C4-2B (cell line): ENCODE measurements at regions not wholly inside any gene's neighbourhood (a gene's known extent, or its start where the extent isn't known, plus 50 kb on each side); places are given as distances from the start of the nearest gene placed in this dataset.

Experiments used
- H3K27ac ChIP-seq: fragments of 450-650 bp; 2 replicates; pipeline ENCODE4 v1.5.1; 2017
- ZFX ChIP-seq: fragments of 450-650 bp; IDR thresholded peaks from 2 replicates; pipeline ENCODE4 v1.6.1; 2017
- TF ChIP-seq, protein P1 (sequence below): fragments of 450-650 bp; conservative IDR thresholded peaks from 2 replicates; pipeline ENCODE4 v1.5.1; 2017; ENCODE audit warnings: mild to moderate bottlenecking

DNA sequence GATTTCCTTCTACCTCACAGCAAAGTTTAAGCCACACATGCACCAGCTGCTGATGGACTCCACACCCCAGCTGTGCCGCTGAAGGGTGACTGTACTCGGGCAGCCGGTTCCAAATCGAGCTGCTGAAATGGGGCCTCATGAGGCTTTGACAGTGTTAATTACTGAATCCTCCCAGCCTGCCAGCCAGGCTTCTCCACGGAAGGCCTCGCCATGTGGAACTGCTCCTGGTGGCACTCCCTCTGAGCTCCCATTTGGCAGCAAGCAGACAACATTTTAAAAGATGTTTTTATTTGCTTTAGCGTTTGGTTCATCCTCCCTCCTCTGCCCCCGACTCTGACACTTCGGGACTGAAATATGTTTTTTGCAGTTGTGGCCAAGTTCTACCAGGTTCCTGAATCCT, 479.4 kb upstream of the MPDZ start:
- H3K27ac ChIP-seq, result no peak overlapping the region
- TF ChIP-seq ZFX, result no peak
- TF ChIP-seq, protein P1, sequence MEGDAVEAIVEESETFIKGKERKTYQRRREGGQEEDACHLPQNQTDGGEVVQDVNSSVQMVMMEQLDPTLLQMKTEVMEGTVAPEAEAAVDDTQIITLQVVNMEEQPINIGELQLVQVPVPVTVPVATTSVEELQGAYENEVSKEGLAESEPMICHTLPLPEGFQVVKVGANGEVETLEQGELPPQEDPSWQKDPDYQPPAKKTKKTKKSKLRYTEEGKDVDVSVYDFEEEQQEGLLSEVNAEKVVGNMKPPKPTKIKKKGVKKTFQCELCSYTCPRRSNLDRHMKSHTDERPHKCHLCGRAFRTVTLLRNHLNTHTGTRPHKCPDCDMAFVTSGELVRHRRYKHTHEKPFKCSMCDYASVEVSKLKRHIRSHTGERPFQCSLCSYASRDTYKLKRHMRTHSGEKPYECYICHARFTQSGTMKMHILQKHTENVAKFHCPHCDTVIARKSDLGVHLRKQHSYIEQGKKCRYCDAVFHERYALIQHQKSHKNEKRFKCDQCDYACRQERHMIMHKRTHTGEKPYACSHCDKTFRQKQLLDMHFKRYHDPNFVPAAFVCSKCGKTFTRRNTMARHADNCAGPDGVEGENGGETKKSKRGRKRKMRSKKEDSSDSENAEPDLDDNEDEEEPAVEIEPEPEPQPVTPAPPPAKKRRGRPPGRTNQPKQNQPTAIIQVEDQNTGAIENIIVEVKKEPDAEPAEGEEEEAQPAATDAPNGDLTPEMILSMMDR, result no peak

GRCh38 chr9:13756943-13757342, 477.5 kb upstream of the MPDZ start:
- no peak overlapping the region for H3K27ac ChIP-seq
- TF ChIP-seq, protein P1, result no peak
- no peak for TF ChIP-seq ZFX

DNA sequence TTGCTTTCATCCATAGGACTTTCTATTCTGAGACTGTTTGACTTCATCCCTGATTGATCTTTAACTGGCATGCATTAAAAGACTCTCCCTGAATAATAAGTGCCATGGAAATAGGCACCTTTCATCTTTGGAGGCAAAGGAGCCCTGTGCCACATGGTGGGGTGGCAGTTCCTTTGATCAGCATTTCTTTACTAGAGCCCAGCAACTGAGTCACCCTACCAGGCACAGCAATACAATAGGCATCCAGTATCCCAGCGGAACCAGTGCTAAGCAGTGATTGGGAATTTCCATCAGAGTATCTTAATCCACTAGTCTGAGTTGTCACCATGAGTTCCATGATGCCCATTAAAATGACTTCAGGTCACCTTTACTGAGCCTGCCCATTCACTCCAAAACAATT, 476.1 kb upstream of the MPDZ start:
- H3K27ac ChIP-seq, result no peak overlapping the region
- TF ChIP-seq, protein P1, result no peak
- TF ChIP-seq ZFX, result no peak

- no peak overlapping the region for H3K27ac ChIP-seq
- no peak for TF ChIP-seq ZFX
- TF ChIP-seq, protein P1, result no peak
Measured at GRCh38 chr9:13750639-13751038, 471.1 kb upstream of the MPDZ start.

GRCh38 chr9:13750061-13750460, 470.6 kb upstream of the MPDZ start:
- no peak overlapping the region for H3K27ac ChIP-seq
- no peak for TF ChIP-seq ZFX
- TF ChIP-seq, protein P1, result no peak

DNA sequence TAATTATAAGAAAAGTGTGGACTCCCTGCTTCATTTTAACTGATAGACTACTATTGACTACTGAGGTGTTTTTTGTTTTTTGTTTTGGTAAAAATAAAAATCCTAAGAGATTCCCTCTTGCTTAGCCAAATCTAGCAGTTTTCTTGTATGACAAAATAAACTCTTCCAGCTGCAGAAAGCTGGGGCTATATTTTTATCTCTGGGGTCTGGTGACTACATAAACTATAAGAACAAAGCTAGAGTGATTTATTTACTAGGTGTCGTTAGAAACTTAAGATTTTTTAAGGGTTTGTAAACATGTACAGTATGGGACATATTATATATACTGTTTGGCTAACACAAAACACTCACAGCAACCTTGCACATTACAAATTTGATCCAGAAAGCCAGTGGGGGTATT, 467.4 kb upstream of the MPDZ start:
- TF ChIP-seq, protein P1, result no peak
- TF ChIP-seq ZFX, result no peak
- H3K27ac ChIP-seq, result no peak overlapping the region

DNA sequence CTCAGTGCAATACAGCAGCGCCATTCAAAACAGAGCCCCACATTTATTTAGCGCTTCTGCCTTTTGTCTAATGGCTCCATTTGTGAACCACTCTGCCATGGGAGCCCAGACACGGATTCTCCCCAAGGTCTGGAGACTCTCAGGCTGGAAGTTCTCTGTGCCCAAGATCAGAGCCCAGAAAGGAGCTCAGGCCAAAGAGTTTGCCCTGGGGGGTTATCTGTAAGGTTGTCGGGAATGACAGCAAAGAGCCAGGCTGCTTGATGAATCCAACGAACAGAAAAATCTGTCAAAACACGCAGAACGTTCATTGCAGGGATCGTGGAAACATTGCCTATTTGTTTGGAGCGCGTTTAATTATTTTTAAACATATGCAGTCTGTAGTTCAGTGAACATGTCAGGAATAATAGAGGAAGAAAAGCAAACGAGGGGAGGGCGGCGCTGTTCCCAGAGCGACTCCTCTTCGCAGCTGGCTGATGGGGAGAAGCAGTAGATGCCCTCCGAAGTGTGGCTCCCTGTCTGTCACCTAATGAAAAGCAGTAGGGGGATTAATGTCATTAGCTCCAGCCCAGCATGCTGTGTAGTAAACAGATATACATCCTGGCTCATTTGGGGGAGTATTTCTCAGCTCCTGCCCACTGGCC, 464.9 kb upstream of the MPDZ start:
- no peak for TF ChIP-seq ZFX
- TF ChIP-seq, protein P1, result no peak
- no peak overlapping the region for H3K27ac ChIP-seq
